Activated CD4-positive, alpha-beta T cell treated with anti-CD3 and anti-CD28 coated beads, Interleukin-2, amount 50 U/mL, for 24 hours (primary cell): ENCODE measurements at regions not wholly inside any gene's neighbourhood (a gene's known extent, or its start where the extent isn't known, plus 50 kb on each side); places are given as distances from the start of the nearest gene placed in this dataset.

Experiments
- DNase-seq, 2 donors: peaks; one replicate each; pipeline ENCODE4 v3.0.0-alpha.2; 2020; ENCODE audit warnings: low read depth in 1 of 2, low spot score in 1 of 2

DNA sequence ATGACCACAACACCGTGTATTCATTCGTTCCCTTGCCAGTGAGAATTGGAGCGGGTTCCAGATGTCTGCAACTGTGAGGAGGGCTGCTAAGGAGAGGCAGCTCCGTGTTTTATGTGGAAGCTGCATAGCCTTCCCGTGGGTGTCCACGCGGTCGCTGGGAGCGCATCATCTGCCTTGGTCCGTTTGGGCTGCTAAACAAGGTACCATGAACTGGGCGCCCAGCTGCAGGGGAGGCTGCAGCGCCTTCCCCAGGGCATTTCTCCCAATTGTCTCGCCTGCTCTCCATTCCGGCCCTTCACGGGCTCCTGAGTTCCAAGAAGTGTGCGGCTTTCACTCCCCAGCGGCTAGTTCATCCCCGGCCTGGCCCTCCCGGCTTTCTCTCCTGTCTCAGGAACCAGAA, 1446.4 kb downstream of the TBC1D22A start:
- DNase-seq: no peak

GRCh38 chr22:48207919-48208535, 1445.6 kb downstream of the TBC1D22A start:
- no peak for DNase-seq

GRCh38 chr22:48205790-48206189, 1443.3 kb downstream of the TBC1D22A start:
- no peak for DNase-seq

- no peak for DNase-seq
Observed at GRCh38 chr22:48205161-48205560, 1442.7 kb downstream of the TBC1D22A start.

GRCh38 chr22:48204296-48204695, 1441.8 kb downstream of the TBC1D22A start:
- no peak for DNase-seq

GRCh38 chr22:48199667-48200066, 1437.2 kb downstream of the TBC1D22A start:
- no peak for DNase-seq

DNA sequence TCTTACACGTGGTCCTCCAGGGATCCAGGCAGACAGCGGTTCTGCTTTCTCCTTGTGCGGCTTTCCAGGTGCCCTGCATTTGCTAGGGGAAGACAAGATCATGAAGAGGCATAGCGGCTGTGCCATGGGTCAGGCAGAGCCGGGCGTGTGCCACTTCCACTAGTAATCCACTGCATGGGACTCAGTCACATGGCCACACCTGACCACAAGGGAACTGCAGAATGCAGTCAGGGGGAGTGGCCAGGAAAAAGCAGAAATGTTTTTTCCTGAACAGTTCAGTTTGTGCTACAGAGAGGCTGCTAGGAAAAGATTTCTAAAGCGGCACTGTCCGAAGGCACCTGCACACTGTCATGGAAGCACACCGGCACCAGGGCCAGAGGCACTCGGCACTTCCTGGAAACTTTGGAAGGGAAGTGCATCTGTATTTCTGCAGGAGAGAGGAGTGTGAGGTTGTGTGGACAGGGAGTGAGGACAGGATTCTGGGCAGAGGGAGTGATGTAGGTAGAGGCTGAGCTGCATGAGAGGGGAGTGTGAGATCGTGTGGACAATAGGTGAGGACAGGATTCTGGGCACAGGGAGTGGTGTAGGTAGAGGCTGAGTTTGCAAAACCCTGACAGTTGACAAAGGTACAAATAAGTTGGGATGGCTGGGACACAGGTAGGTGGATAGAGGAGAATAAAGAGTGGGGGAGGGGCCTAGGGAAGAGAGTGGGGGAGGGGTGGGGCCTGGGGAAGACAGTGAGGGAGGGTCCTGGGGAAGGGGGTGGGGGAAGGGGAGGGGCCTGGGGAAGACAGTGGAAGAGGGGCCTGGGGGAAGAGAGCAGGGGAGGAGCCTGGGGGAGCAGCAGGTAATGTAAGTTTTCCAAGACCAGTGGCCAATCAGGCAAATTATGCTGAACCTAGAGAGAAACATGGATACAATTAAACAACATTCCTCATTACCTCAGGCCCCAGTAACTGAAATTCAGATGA, 1436.3 kb downstream of the TBC1D22A start:
- no peak for DNase-seq

DNA sequence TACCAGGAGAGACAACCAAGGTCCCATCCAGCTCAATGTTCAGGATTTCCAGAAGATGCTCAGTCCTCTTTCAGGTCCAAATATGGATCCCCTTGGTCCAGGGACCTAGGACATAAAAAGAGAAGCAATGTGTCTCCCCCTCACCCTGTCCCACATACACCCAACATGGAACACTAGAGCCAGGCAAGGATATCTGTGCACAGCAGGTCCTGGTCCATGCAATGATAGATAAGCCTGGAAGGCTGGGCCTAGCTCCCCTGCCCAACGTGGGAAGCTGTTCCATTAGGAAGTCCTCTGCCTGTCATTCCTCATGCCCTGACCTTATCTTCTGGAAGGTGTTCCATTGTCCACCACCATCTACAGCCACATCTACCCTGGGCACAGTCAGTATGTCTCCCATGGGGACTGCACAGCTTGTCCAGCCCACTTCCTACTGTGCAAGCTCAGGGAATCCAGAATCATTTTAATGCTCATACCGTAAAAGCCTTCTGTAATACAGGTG, 1434.8 kb downstream of the TBC1D22A start:
- DNase-seq: no peak

DNA sequence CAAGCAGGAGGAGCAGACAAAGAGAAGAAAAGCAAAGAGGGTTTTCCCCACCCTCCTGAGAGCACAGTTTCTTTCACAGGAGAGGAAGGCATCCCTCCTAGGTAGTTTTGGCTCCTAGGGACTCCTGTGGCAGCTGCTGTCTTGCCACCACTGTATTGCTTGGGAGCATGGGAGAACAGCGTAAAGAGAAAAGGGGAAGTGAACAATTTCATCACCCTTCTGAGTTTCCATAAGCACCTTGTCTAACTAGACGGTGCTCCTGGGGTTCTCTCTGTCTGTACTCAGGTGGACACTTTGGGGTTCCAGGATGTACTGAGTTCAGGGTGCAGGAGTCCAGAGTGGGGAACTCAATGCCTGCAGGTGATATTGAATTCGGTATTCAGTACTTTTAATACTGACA, 1430.5 kb downstream of the TBC1D22A start:
- DNase-seq: no peak

DNA sequence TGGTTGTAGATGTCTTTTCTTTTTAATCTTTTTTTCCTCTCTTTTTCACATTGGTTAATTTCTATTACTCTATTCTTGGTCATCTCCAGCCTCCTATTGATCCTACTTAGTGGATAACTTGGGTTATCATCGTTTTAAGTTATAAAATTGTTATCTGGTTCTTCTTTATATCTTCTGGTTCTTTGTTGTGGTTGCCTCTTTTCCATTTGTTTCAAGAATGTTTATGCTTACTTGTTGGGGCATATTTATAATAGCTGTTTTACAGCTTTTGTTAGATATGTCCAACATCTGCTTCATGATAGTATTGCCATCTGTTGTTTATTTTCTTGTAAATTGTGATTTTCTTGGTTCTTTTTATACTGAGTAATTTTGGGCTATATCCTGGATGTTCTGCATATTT, 1429.6 kb downstream of the TBC1D22A start:
- no peak for DNase-seq

- no peak for DNase-seq
Observed at GRCh38 chr22:48188231-48188721, 1425.8 kb downstream of the TBC1D22A start.

GRCh38 chr22:48187356-48187755, 1424.9 kb downstream of the TBC1D22A start:
- DNase-seq: no peak

DNA sequence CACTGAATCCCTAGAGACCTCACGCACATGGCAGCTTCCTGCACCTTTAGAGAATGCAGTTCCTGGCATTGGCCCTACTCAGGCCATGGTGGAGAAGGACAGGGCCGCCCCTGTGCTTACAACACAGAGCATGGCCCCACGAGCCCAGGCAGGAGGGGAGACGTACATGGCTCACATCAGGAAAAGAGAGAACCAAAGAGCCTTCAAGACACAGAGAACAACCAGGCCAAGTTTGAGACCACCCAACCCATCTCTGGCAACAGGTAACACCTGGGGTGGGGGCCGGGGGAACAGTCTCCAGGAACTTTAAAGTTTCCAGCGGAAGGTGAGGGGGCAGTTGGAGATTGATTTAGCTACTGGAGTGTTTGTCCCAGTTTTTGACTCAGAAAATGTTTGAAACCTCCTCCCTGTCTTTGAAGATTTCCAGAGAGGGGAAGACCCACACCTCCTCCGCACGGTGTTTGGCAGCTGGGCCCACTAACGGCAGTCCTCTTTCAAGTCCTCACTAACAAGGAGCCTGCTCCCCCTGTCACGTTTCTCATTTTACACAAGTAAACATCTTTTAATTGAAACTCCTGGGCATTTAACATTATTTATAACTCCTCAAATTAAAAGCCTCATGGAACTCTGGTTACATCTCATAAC, 1423.8 kb downstream of the TBC1D22A start:
- DNase-seq: no peak

DNA sequence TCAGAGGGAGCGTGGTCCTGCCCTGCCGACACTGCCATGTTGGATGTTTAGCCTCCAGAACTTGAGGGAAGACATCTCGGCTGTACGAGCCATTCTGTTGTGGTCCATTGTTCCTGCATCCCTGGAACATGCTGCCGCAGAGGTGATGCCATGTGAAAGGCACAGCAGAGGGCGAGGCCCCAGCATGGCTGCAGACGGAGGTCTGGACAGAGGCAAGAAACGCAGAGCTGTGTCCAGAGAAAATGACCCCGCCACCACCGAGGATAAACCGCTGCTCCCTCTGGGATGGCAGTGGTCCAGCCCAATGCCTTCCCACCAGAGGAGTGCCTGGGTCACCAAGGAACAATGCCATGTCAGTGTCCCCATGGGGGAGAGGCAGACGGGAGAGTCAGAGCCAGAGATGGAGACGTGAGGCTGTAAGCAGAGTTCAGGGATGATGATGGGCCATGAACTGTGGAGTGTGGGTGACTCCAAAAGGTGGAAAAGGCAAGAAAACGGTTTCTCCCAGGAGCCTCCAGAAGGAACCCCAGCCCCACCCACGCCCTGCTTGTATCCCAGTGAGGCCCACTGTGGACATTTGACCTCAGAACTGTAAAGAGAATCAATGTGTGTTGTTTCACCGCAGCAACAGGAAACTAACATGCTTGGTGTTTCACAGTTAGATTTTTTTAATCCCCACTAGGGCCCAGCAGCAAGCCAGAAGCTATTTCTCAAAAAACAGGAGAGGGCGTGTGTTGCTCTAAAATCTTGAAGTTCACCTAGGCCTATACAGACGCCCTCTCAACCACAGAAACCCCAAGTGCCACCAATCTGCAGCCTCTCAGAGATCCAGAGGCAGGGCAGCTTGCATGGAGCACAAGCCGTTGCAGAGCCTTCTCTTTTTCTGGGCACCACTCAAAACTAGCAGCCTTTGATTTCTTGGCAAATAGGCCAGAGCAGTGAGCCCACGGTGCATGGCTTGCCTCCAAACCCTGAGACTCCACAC, 1422.9 kb downstream of the TBC1D22A start:
- no peak for DNase-seq

DNA sequence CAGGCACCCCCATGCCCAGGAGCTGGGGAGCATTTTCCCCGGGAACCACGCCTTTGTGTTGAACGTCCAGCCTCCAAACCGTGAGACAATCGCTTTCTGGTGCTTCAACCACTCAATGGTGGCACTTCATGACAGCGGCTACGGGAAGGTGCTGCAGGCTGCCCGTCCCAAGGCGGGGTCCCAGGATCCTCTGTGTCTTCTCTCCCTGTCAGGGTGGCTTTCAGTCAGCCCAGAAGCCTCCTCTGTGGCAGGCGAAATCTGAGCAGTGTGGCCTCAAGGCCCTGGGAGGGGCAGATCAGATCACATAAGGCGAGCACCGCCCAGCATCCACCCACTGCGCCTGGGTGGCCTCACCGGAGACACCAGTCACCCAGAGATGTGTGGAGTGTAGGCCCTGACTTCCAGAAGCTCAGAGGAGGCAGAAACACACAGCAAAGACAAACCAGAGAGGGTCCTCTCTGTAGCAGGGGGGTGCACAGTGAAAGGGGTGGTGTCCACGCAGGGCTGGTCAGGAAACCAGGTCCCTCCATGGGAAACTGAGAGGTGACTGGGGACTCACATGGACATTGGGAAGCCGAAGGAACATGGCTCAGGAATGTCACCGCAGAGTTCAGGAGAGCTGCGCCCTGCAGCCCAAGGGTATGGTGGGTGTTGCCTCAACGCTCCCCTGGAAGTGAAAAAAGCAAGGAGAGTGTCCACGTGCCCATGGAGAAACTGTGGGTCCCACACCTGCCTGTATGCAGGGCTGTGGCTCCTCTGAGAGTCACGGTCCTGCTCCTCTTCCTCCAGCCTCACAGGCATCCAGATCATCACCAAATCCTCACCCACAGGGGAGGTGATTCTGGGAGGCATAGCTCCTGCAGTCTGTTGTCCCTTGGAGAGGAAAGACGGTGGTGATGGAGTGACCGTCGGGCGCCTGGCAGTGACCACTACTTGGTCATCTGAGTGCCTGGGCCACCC, 1420.7 kb downstream of the TBC1D22A start:
- DNase-seq: no peak

DNA sequence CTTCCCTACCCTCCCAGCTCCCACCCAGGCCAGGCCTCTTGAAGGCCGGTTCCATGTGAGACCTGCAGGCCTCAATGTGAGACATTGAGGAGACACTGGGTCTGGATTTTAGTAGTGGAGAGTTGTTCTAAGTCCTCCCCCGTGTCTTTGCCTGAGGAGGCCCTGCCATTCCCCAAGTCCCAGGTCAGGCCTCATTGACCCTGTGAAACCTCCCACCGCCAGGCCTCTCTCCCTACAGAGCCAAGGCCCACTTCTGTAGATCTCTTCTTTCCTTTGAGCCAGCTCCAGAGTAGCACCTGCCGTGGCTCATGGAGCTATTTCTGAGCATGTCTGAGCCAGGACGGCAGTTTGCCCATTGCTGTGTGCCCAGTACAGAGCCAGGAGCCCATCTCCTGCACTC, 1419.6 kb downstream of the TBC1D22A start:
- DNase-seq: no peak

DNA sequence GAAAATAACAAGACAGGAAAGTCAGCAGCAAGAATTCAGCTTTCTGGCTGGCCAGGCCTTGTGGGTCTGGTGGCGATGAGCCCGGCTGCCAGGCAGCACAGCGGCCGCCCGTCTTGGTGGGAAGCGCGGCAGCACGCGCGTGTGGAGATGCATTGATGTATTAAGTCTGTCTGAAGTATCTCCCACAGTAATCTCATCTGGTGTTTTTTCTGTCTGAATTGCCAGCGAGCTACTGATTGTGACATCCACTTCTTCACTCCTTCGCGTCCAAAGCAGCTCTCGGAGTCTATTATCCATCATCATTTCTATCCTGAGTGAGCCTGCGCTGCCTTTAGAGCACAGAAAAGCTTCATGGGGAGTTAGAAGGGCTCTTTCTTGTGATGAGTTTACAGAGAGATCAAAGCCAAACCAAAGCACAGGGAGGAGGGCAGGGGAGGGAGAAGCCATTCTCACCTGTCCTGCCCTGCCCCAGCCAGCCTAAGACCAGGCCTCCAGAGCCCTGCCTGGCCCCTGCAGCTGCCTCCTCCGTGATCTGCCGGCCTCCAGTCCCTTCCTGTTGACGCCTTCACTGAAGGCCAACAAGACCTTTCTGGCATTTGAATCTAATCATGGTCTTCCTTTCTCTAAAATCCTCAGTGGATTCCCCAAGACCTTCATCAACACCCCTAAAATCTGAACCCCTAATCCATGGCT, 1419.0 kb downstream of the TBC1D22A start:
- DNase-seq: no peak

GRCh38 chr22:48180631-48181030, 1418.2 kb downstream of the TBC1D22A start:
- DNase-seq: no peak
